Testis (tissue), 2 donors: ENCODE measurements at regions not wholly inside any gene's neighbourhood (a gene's known extent, or its start where the extent isn't known, plus 50 kb on each side); places are given as distances from the start of the nearest gene placed in this dataset.

Experiments used
- POLR2A ChIP-seq: fragments of 450-650 bp; IDR thresholded peaks from one replicate; pipeline ENCODE4 v1.6.1; 2017; ENCODE audit warnings: antibody characterized with exemption, mild to moderate bottlenecking, moderate library complexity
- TF ChIP-seq, protein P1 (sequence below), 3 experiments: fragments of 450-650 bp in 2 of 3; fragments of 200-600 bp in 1 of 3; sonication (generic) in 1 of 3; IDR thresholded peaks; one replicate each; pipeline ENCODE4 v1.5.1; 2016 to 2019; ENCODE audit warnings: antibody characterized with exemption in 3 of 3, mild to moderate bottlenecking in 2 of 3, moderate library complexity in 1 of 3

DNA sequence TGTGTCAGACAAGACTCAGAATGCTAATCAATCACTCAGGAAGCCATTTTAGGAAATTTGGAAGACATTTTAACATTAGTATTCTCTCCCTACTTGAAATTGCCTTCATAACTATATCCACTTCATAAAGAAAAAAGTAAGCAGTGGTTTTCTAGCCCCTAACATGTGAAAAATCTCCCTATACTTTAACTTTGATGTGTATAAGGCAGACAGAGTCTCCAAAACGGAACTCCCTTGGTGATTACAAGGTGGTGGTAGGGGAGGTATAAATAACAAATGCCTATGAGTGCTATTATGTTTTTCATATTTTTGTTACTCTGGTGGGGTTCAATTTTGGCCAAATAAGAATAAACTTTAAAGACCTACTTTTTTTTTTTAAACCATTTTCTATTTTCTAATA lies 300.3 kb downstream of the BTG1 start:
- TF ChIP-seq, protein P1, sequence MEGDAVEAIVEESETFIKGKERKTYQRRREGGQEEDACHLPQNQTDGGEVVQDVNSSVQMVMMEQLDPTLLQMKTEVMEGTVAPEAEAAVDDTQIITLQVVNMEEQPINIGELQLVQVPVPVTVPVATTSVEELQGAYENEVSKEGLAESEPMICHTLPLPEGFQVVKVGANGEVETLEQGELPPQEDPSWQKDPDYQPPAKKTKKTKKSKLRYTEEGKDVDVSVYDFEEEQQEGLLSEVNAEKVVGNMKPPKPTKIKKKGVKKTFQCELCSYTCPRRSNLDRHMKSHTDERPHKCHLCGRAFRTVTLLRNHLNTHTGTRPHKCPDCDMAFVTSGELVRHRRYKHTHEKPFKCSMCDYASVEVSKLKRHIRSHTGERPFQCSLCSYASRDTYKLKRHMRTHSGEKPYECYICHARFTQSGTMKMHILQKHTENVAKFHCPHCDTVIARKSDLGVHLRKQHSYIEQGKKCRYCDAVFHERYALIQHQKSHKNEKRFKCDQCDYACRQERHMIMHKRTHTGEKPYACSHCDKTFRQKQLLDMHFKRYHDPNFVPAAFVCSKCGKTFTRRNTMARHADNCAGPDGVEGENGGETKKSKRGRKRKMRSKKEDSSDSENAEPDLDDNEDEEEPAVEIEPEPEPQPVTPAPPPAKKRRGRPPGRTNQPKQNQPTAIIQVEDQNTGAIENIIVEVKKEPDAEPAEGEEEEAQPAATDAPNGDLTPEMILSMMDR (IDR thresholded peaks at IDR 0.05), result no peak
- no peak for TF ChIP-seq POLR2A
